Neural crest cell (in vitro differentiated cells): ENCODE measurements at regions not wholly inside any gene's neighbourhood (a gene's known extent, or its start where the extent isn't known, plus 50 kb on each side); places are given as distances from the start of the nearest gene placed in this dataset.

Experiments used
- DNase-seq: peaks from one replicate; pipeline ENCODE4 v3.0.0; 2021; ENCODE audit warnings: low read depth, mixed read lengths, low spot score
- H3K27ac Mint-ChIP-seq: one replicate; pipeline ENCODE4 v1.8.0; 2021; ENCODE audit warnings: mild to moderate bottlenecking, mixed read lengths; ENCODE audit not compliant: unreplicated experiment
- H3K27me3 Mint-ChIP-seq: 2 replicates; pipeline ENCODE4 v1.8.0; 2021; ENCODE audit warnings: low read depth, mild to moderate bottlenecking, mixed read lengths
- H3K36me3 Mint-ChIP-seq: 2 replicates; pipeline ENCODE4 v1.8.0; 2021; ENCODE audit warnings: low read depth, mild to moderate bottlenecking, mixed read lengths
- H3K4me1 Mint-ChIP-seq: 2 replicates; pipeline ENCODE4 v1.8.0; 2021; ENCODE audit warnings: mixed read lengths
- H3K4me3 Mint-ChIP-seq: one replicate; pipeline ENCODE4 v1.8.0; 2021; ENCODE audit warnings: mild to moderate bottlenecking, mixed read lengths
- H3K9me3 Mint-ChIP-seq: 2 replicates; pipeline ENCODE4 v1.8.0; 2021; ENCODE audit warnings: mixed read lengths
- CTCF ChIP-seq: fragments of 200-600 bp; sonication (generic); conservative IDR thresholded peaks from 2 replicates; pipeline ENCODE4 v1.5.0; 2021; ENCODE audit warnings: antibody characterized with exemption, mild to moderate bottlenecking

GRCh38 chr6:3926150-3926482 is 76.9 kb downstream of the FAM50B start:
- H3K4me1 Mint-ChIP-seq = peaks cover 3% of the 10 kb centered on the region
- H3K9me3 Mint-ChIP-seq = no peaks in the 10 kb centered on the region
- no peak for DNase-seq
- no peak overlapping the region for H3K4me3 Mint-ChIP-seq
- H3K36me3 Mint-ChIP-seq = no peaks in the 10 kb centered on the region
- no peak for TF ChIP-seq CTCF
- no peak overlapping the region for H3K27ac Mint-ChIP-seq
- H3K27me3 Mint-ChIP-seq = no peaks in the 10 kb centered on the region

- no peak for TF ChIP-seq CTCF
- Mint-ChIP-seq H3K4me1 (peaks cover 3% of the 10 kb centered on the region), H3K36me3 (no peaks in the 10 kb centered on the region), H3K4me3 (no peak overlapping the region), H3K9me3 (no peaks in the 10 kb centered on the region), H3K27ac (no peak overlapping the region), H3K27me3 (no peaks in the 10 kb centered on the region)
- DNase-seq = no peak
These were observed 78.9 kb downstream of the FAM50B start for GRCh38 chr6:3928111-3928510.

- no peaks in the 10 kb centered on the region for H3K9me3 Mint-ChIP-seq
- H3K27me3 Mint-ChIP-seq = no peaks in the 10 kb centered on the region
- no peak for TF ChIP-seq CTCF
- DNase-seq = no peak
- H3K27ac Mint-ChIP-seq = no peak overlapping the region
- no peaks in the 10 kb centered on the region for H3K36me3 Mint-ChIP-seq
- no peak overlapping the region for H3K4me3 Mint-ChIP-seq
- peaks cover 3% of the 10 kb centered on the region for H3K4me1 Mint-ChIP-seq
These were observed 80.2 kb downstream of the FAM50B start for GRCh38 chr6:3929281-3929798.

- DNase-seq = no peak
- no peak for TF ChIP-seq CTCF
- Mint-ChIP-seq H3K27ac (no peak overlapping the region), H3K4me1 (no peaks in the 10 kb centered on the region), H3K36me3 (no peaks in the 10 kb centered on the region), H3K4me3 (no peak overlapping the region), H3K9me3 (no peaks in the 10 kb centered on the region), H3K27me3 (no peaks in the 10 kb centered on the region)
These were observed 88.3 kb downstream of the FAM50B start for GRCh38 chr6:3937438-3937837.

- Mint-ChIP-seq H3K27ac (no peak overlapping the region), H3K9me3 (no peaks in the 10 kb centered on the region), H3K4me3 (no peak overlapping the region), H3K4me1 (no peaks in the 10 kb centered on the region), H3K36me3 (no peaks in the 10 kb centered on the region), H3K27me3 (no peaks in the 10 kb centered on the region)
- no peak for TF ChIP-seq CTCF
- no peak for DNase-seq
These were observed 89.7 kb downstream of the FAM50B start for GRCh38 chr6:3938715-3939367.
